Activated B cell treated with CpG ODN at 0.5 μM for 24 hours (primary cell): ENCODE measurements at regions not wholly inside any gene's neighbourhood (a gene's known extent, or its start where the extent isn't known, plus 50 kb on each side); places are given as distances from the start of the nearest gene placed in this dataset.

Experiments used
- ATAC-seq: fragments of 200-7000 bp; cut with Tn5 transposase; one replicate; pipeline ENCODE4 v1.10.0; 2021; ENCODE audit warnings: low read depth, mild to moderate bottlenecking, moderate library complexity
- CTCF ChIA-PET: fragments of 350-600 bp; sonication (Branson Sonifier 250); formaldehyde crosslinking; loops from one replicate; lab custom pipeline; 2021; ENCODE audit warnings: antibody characterized with exemption; lab: Charles Lee
- POLR2A ChIA-PET: fragments of 350-600 bp; sonication (Branson Sonifier 250); formaldehyde crosslinking; loops from one replicate; lab custom pipeline; 2021; ENCODE audit warnings: antibody characterized with exemption; lab: Charles Lee
- DNase-seq: peaks from one replicate; pipeline ENCODE4 v3.0.0; 2022
- H3K27ac Mint-ChIP-seq: one replicate; pipeline ENCODE4 v1.8.0; 2020; ENCODE audit warnings: mixed read lengths
- H3K27me3 Mint-ChIP-seq: one replicate; pipeline ENCODE4 v1.8.0; 2021; ENCODE audit warnings: mixed read lengths
- H3K36me3 Mint-ChIP-seq: one replicate; pipeline ENCODE4 v1.8.0; 2021; ENCODE audit warnings: low read depth, mixed read lengths
- H3K4me1 Mint-ChIP-seq: one replicate; pipeline ENCODE4 v1.8.0; 2021; ENCODE audit warnings: mixed read lengths
- H3K4me3 Mint-ChIP-seq: one replicate; pipeline ENCODE4 v1.8.0; 2020; ENCODE audit warnings: mild to moderate bottlenecking, mixed read lengths
- H3K9me3 Mint-ChIP-seq: one replicate; pipeline ENCODE4 v1.8.0; 2020; ENCODE audit warnings: mixed read lengths
- intact Hi-C: fragments of 100-400 bp; cut with micrococcal nuclease; formaldehyde crosslinking; loops from one replicate; pipeline ENCODE4 v1.15.1; 2024
- TF ChIP-seq, protein P1 (sequence below): fragments of 200-600 bp; IDR thresholded peaks from one replicate; pipeline ENCODE4 v1.8.0; 2022; ENCODE audit warnings: antibody characterized with exemption, mild to moderate bottlenecking

DNA sequence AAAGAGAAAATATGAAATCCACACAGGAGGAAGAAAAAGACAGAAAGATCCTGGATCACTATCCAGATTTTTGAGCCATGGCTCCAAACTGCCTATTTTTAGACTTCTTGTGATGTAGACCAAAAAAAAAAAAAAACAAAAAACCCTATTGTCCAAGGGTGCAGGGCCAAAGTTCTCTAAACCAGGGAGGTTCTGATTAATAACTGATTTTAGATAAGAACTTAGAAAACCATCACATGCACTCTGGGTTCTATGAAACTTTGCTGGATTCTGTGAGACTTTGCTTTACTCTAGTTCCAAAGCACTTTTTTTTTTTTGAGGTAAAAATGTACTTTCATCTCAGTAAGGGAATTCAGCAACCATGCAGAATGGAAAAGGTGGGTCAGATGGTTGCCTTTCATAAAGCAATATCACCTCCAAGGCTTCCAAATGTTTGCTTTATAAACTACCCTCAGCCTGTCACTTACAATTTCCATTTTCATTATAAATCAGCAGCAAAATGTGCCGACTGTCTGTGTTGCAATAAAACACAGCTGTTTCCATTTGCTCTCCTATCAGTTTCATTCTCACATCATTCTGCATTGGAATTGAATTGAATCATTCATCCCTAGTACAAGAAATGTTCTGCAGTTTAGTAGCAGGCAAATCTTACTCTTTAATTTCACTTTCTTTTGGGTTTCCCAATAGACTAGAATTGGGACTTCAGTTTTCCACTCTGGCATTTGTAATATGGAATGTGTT is 1584.3 kb upstream of the RAG2 start:
- DNase-seq (no peak), ATAC-seq (no peak)
- ChIA-PET POLR2A (no interaction called here), CTCF (no interaction called here)
- Mint-ChIP-seq H3K36me3 (no peaks in the 10 kb centered on the region), H3K4me1 (no peaks in the 10 kb centered on the region), H3K4me3 (no peak overlapping the region), H3K9me3 (peaks cover 8% of the 10 kb centered on the region), H3K27me3 (no peaks in the 10 kb centered on the region), H3K27ac (no peak overlapping the region)
- TF ChIP-seq, protein P1, sequence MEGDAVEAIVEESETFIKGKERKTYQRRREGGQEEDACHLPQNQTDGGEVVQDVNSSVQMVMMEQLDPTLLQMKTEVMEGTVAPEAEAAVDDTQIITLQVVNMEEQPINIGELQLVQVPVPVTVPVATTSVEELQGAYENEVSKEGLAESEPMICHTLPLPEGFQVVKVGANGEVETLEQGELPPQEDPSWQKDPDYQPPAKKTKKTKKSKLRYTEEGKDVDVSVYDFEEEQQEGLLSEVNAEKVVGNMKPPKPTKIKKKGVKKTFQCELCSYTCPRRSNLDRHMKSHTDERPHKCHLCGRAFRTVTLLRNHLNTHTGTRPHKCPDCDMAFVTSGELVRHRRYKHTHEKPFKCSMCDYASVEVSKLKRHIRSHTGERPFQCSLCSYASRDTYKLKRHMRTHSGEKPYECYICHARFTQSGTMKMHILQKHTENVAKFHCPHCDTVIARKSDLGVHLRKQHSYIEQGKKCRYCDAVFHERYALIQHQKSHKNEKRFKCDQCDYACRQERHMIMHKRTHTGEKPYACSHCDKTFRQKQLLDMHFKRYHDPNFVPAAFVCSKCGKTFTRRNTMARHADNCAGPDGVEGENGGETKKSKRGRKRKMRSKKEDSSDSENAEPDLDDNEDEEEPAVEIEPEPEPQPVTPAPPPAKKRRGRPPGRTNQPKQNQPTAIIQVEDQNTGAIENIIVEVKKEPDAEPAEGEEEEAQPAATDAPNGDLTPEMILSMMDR = no peak
- intact Hi-C loops = no loop called here

DNA sequence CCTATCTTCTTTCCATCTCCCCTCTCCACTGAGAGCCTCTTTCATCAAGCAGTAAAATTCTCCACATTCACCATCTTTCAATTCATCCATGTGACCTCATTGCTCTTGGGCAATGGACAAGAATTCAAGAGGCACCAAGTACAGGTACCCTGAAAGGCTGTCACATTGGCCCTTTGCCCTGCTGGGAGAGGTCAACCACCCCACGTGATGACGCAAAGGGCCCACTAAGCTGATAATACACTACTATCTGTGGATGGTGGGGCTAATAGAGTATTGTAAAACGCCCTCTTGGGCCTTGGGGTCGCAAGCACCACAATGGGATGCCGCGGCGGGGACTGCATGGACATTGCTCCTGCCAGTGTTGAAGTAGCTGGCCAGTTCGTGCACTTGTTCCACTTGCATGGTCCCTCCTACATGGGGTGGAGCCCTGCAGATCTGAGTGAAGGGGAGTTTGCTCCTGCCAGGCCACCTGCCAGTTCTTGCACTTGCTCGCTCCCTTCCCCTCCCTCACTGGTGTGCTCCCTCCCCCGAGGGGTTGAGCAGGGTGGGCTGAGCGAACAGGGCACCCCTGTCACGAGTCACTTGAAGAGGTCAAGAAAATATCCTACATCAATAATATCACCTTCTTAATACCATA is 1578.8 kb upstream of the RAG2 start:
- no peak overlapping the region for H3K4me3 Mint-ChIP-seq

DNA sequence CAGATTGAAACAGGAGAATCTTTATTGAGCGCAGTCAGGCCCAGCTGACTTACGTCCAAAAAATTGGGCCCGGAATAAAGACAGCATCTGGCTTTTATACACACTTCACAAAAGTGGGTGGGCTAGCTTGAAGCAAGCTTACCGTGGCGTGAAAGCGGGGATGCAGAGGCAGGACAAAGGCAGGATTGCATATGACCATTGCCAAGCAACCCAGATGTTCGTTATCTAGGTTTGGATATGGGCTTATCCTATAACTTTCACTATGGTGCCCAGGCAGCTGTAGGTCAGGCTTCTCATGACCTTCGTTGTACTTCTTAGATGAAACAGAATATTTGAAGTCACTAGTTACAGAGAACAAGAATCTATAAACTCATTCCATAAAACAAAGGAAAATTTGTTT is 1575.6 kb upstream of the RAG2 start:
- CTCF ChIA-PET = no interaction called here
- H3K27me3 Mint-ChIP-seq = no peaks in the 10 kb centered on the region
- TF ChIP-seq, protein P1 = no peak

More for the DNA sequence above, 1578.8 kb upstream of the RAG2 start:
- Mint-ChIP-seq H3K27ac (no peak overlapping the region), H3K9me3 (peaks cover 6% of the 10 kb centered on the region), H3K36me3 (no peaks in the 10 kb centered on the region), H3K4me1 (no peaks in the 10 kb centered on the region), H3K27me3 (no peaks in the 10 kb centered on the region)
- ATAC-seq (no peak), DNase-seq (no peak)
- POLR2A ChIA-PET = no interaction called here
- CTCF ChIA-PET = no interaction called here
- intact Hi-C loops = no loop called here
- TF ChIP-seq, protein P1 = no peak

DNA sequence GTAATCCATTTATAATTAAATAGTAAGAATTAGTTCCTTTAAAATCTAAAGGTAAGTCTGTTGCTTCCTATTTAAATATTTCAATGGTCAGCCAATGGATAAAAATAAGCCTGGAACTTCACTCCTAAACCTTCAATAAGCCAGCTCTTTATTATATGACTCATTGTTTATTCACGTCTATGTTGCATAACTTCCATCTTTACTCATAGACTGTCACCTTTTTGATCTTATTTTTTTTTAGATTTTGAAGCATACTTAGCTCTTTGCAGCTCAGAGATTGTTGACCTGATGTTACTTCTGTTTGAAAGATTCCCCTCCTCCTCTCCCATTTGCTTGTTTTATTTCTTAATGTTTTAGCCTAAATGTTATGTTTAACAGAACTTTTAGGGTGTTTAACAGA is 1571.2 kb upstream of the RAG2 start:
- Mint-ChIP-seq H3K4me1 (no peaks in the 10 kb centered on the region), H3K27me3 (no peaks in the 10 kb centered on the region)

More for the DNA sequence above, 1575.6 kb upstream of the RAG2 start:
- no peaks in the 10 kb centered on the region for H3K9me3 Mint-ChIP-seq
- intact Hi-C loops = no loop called here
- H3K4me3 Mint-ChIP-seq = no peak overlapping the region
- no peaks in the 10 kb centered on the region for H3K36me3 Mint-ChIP-seq
- POLR2A ChIA-PET = no interaction called here
- DNase-seq (no peak), ATAC-seq (no peak)
- H3K27ac Mint-ChIP-seq = no peak overlapping the region
- no peaks in the 10 kb centered on the region for H3K4me1 Mint-ChIP-seq

DNA sequence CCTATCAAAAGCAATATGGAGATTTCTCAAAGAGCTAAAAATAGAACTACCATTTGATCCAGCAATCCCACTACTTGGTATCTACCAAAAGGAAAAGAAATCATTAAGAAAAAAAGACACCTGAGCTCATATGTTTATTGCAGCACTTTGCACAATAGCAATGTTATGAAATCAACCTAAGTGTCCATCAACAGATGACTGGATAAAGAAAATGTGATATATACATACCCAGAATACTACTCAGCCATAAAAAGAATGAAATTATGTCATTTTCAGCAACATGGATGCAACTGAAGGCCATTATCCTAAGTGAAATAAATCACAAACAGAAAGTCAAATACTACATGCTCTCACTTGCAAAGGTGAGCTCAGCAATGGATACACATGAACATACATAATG is 1565.5 kb upstream of the RAG2 start:
- peaks cover 15% of the 10 kb centered on the region for H3K9me3 Mint-ChIP-seq

More for the DNA sequence above, 1571.2 kb upstream of the RAG2 start:
- Mint-ChIP-seq H3K4me3 (no peak overlapping the region), H3K36me3 (no peaks in the 10 kb centered on the region), H3K27ac (no peak overlapping the region), H3K9me3 (peaks cover 9% of the 10 kb centered on the region)
- TF ChIP-seq, protein P1 = no peak
- no peak for ATAC-seq
- POLR2A ChIA-PET = no interaction called here
- intact Hi-C loops = no loop called here
- CTCF ChIA-PET = no interaction called here
- DNase-seq = no peak

More for the DNA sequence above, 1565.5 kb upstream of the RAG2 start:
- TF ChIP-seq, protein P1 = no peak
- DNase-seq = no peak
- ChIA-PET CTCF (no interaction called here), POLR2A (no interaction called here)
- H3K36me3 Mint-ChIP-seq = no peaks in the 10 kb centered on the region
- no peak overlapping the region for H3K27ac Mint-ChIP-seq
- H3K4me3 Mint-ChIP-seq = no peak overlapping the region
- intact Hi-C loops = no loop called here
- ATAC-seq = no peak
- H3K4me1 Mint-ChIP-seq = no peaks in the 10 kb centered on the region
- H3K27me3 Mint-ChIP-seq = no peaks in the 10 kb centered on the region
